ENCODE measurements at regions not wholly inside any gene's neighbourhood (a gene's known extent, or its start where the extent isn't known, plus 50 kb on each side); places are given as distances from the start of the nearest gene placed in this dataset.
A peak's percentile ranks its signal among the peaks of the same experiment; 100 is the strongest.

DNA sequence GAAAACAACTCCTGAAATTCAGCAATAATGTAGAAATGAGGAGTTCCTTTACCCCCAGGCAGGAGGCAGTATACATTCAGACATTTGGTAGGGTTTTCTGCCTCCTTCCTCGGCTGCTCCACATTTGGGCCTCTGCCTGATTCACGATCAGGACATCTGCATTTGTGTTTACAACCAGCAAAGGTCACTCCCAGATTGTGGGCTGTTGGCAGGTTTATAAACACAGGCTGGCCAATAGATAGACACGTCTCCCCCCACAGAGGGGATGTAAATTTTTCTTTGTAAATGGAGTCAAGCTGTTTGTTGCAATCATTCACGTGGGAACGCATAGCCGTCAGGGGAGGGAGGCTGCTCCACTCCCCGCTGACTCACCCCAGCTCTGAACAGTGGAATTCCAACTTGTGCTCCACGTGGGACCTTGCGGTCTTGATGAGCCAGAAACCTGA lies 252.1 kb upstream of the N4BP1 start:
- no peak for TF ChIP-seq SRF (IDR thresholded peaks at IDR 0.05; ENCODE audit: low read depth)
- no peak for TF ChIP-seq POLR2A (IDR thresholded peaks at IDR 0.05; ENCODE audit: borderline replicate concordance, extremely low read depth, insufficient read depth, insufficient read length)
- TF ChIP-seq, protein P1, sequence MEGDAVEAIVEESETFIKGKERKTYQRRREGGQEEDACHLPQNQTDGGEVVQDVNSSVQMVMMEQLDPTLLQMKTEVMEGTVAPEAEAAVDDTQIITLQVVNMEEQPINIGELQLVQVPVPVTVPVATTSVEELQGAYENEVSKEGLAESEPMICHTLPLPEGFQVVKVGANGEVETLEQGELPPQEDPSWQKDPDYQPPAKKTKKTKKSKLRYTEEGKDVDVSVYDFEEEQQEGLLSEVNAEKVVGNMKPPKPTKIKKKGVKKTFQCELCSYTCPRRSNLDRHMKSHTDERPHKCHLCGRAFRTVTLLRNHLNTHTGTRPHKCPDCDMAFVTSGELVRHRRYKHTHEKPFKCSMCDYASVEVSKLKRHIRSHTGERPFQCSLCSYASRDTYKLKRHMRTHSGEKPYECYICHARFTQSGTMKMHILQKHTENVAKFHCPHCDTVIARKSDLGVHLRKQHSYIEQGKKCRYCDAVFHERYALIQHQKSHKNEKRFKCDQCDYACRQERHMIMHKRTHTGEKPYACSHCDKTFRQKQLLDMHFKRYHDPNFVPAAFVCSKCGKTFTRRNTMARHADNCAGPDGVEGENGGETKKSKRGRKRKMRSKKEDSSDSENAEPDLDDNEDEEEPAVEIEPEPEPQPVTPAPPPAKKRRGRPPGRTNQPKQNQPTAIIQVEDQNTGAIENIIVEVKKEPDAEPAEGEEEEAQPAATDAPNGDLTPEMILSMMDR (IDR thresholded peaks at IDR 0.05 in 2 of 3, conservative IDR thresholded peaks at IDR 0.05 in 1 of 3; ENCODE audit: borderline replicate concordance in 1 of 3, insufficient read depth in 1 of 3, low read depth in 2 of 3, low read length in 2 of 3), result peak; percentile 28 to 56 (median 47); a peak in 4 of 6 replicates
- no peak for TF ChIP-seq SIN3A (IDR thresholded peaks at IDR 0.05; ENCODE audit: low read depth)
- TF ChIP-seq POLR2AphosphoS5 (IDR thresholded peaks at IDR 0.05; ENCODE audit: low read depth, low read length), result no peak
- no peak for TF ChIP-seq EZH2phosphoT487 (IDR thresholded peaks at IDR 0.05; ENCODE audit: borderline replicate concordance)
- no peak for TF ChIP-seq YY1 (IDR thresholded peaks at IDR 0.05; ENCODE audit: extremely low read depth, insufficient replicate concordance, low read depth, low read length)
